ENCODE measurements at regions not wholly inside any gene's neighbourhood (a gene's known extent, or its start where the extent isn't known, plus 50 kb on each side); places are given as distances from the start of the nearest gene placed in this dataset.
"Not testable (repeated sequence)": the region's sequence is repeated elsewhere in the genome, so short reads cannot be mapped to it uniquely, and the experiment has no call there.

- no peak overlapping the region for H3K27ac Mint-ChIP-seq (ENCODE audit: unreplicated experiment)
- no peaks in the 10 kb centered on the region for H3K27me3 Mint-ChIP-seq (ENCODE audit: unreplicated experiment)
- TF ChIP-seq, protein P1, sequence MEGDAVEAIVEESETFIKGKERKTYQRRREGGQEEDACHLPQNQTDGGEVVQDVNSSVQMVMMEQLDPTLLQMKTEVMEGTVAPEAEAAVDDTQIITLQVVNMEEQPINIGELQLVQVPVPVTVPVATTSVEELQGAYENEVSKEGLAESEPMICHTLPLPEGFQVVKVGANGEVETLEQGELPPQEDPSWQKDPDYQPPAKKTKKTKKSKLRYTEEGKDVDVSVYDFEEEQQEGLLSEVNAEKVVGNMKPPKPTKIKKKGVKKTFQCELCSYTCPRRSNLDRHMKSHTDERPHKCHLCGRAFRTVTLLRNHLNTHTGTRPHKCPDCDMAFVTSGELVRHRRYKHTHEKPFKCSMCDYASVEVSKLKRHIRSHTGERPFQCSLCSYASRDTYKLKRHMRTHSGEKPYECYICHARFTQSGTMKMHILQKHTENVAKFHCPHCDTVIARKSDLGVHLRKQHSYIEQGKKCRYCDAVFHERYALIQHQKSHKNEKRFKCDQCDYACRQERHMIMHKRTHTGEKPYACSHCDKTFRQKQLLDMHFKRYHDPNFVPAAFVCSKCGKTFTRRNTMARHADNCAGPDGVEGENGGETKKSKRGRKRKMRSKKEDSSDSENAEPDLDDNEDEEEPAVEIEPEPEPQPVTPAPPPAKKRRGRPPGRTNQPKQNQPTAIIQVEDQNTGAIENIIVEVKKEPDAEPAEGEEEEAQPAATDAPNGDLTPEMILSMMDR (IDR thresholded peaks at IDR 0.05; ENCODE audit: unreplicated experiment) = no peak
- no TSS peak for BruUV-seq (replicated peaks)
- no peaks in the 10 kb centered on the region for H3K36me3 Mint-ChIP-seq (ENCODE audit: insufficient read depth, unreplicated experiment)
- H3K9me3 Mint-ChIP-seq (ENCODE audit: low read depth, unreplicated experiment) = no peaks in the 10 kb centered on the region
- DNase-seq = no peak
- intact Hi-C loops (cut with micrococcal nuclease; ENCODE audit: unreplicated experiment) = no loop called here
- CTCF ChIA-PET = no interaction called here
- H3K4me3 Mint-ChIP-seq (ENCODE audit: low read depth, unreplicated experiment) = no peak overlapping the region
- no peaks in the 10 kb centered on the region for H3K4me1 Mint-ChIP-seq (ENCODE audit: low read depth, unreplicated experiment)
Observed at GRCh38 chr13:110045202-110045601, 258.8 kb upstream of the IRS2 start.

DNA sequence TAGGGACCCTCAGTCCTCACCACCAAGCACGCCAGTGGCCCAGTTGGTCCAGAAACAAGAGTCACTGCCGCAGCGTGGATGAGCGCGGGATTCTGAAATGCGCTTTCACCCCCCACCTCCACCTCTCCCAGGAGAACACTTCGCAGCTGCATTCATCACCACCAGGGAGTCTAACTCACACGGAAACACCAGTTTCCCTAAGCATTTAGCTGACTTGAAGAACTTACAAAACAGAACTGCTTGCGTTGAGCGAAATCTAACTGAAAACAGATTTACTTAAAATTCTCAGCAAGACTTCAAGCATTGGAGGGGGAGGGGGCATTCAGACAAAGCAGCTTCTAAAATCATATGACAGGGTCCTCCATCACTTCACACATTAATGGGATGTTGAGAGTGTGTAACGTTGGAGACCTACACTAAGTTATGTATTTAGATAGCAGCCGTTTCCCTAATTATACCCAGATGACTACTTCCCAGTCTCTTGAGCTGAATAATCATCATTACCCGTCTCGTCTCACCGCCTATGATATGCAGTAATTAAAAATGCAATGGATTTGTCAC, 258.2 kb upstream of the IRS2 start:
- no TSS peak for BruUV-seq (replicated peaks)
- no peak overlapping the region for H3K4me3 Mint-ChIP-seq (ENCODE audit: low read depth, unreplicated experiment)
- no peaks in the 10 kb centered on the region for H3K36me3 Mint-ChIP-seq (ENCODE audit: insufficient read depth, unreplicated experiment)
- TF ChIP-seq, protein P1 (IDR thresholded peaks at IDR 0.05; ENCODE audit: unreplicated experiment) = no peak
- CTCF ChIA-PET = no interaction called here
- H3K27me3 Mint-ChIP-seq (ENCODE audit: unreplicated experiment) = no peaks in the 10 kb centered on the region
- H3K9me3 Mint-ChIP-seq (ENCODE audit: low read depth, unreplicated experiment) = no peaks in the 10 kb centered on the region
- no peaks in the 10 kb centered on the region for H3K4me1 Mint-ChIP-seq (ENCODE audit: low read depth, unreplicated experiment)
- H3K27ac Mint-ChIP-seq (ENCODE audit: unreplicated experiment) = no peak overlapping the region
- DNase-seq = no peak
- intact Hi-C loops (cut with micrococcal nuclease; ENCODE audit: unreplicated experiment) = no loop called here

GRCh38 chr13:110042253-110042950, 256.0 kb upstream of the IRS2 start:
- no peak overlapping the region for H3K27ac Mint-ChIP-seq (ENCODE audit: unreplicated experiment)
- no TSS peak for BruUV-seq (replicated peaks)
- no peaks in the 10 kb centered on the region for H3K36me3 Mint-ChIP-seq (ENCODE audit: insufficient read depth, unreplicated experiment)
- TF ChIP-seq, protein P1 (IDR thresholded peaks at IDR 0.05; ENCODE audit: unreplicated experiment) = no peak
- no peaks in the 10 kb centered on the region for H3K27me3 Mint-ChIP-seq (ENCODE audit: unreplicated experiment)
- no peaks in the 10 kb centered on the region for H3K4me1 Mint-ChIP-seq (ENCODE audit: low read depth, unreplicated experiment)
- no peak for DNase-seq
- H3K9me3 Mint-ChIP-seq (ENCODE audit: low read depth, unreplicated experiment) = no peaks in the 10 kb centered on the region
- no peak overlapping the region for H3K4me3 Mint-ChIP-seq (ENCODE audit: low read depth, unreplicated experiment)
- intact Hi-C loops (cut with micrococcal nuclease; ENCODE audit: unreplicated experiment) = no loop called here
- CTCF ChIA-PET = no interaction called here

DNA sequence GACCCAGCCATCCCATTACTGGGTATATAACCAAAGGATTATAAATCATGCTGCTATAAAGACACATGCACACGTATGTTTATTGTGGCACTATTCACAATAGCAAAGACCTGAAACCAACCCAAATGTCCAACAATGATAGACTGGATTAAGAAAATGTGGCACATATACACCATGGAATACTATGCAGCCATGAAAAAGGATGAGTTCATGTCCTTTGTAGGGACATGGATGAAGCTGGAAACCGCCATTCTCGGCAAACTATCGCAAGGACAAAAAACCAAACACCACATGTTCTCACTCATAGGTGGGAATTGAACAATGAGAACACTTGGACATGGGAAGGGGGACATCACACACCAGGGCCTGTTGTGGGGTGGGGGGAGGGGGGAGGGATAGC, 255.3 kb upstream of the IRS2 start:
- H3K27ac Mint-ChIP-seq (ENCODE audit: unreplicated experiment); H3K36me3 Mint-ChIP-seq (ENCODE audit: insufficient read depth, unreplicated experiment); H3K27me3 Mint-ChIP-seq (ENCODE audit: unreplicated experiment); H3K4me1 Mint-ChIP-seq (ENCODE audit: low read depth, unreplicated experiment); BruUV-seq (replicated peaks); H3K9me3 Mint-ChIP-seq (ENCODE audit: low read depth, unreplicated experiment); intact Hi-C loops (cut with micrococcal nuclease; ENCODE audit: unreplicated experiment); CTCF ChIA-PET; H3K4me3 Mint-ChIP-seq (ENCODE audit: low read depth, unreplicated experiment); DNase-seq: not testable (repeated sequence)

GRCh38 chr13:110037925-110038573, 251.7 kb upstream of the IRS2 start:
- BruUV-seq (replicated peaks) = no TSS peak
- no peak for DNase-seq
- CTCF ChIA-PET = no interaction called here
- TF ChIP-seq, protein P1 (IDR thresholded peaks at IDR 0.05; ENCODE audit: unreplicated experiment) = no peak
- Mint-ChIP-seq H3K27me3 (ENCODE audit: unreplicated experiment) (no peaks in the 10 kb centered on the region), H3K4me3 (ENCODE audit: low read depth, unreplicated experiment) (no peak overlapping the region), H3K36me3 (ENCODE audit: insufficient read depth, unreplicated experiment) (no peaks in the 10 kb centered on the region), H3K9me3 (ENCODE audit: low read depth, unreplicated experiment) (no peaks in the 10 kb centered on the region), H3K27ac (ENCODE audit: unreplicated experiment) (no peak overlapping the region), H3K4me1 (ENCODE audit: low read depth, unreplicated experiment) (no peaks in the 10 kb centered on the region)
- intact Hi-C loops (cut with micrococcal nuclease; ENCODE audit: unreplicated experiment) = no loop called here

Measured in Calu3 (cell line).